Hematopoietic multipotent progenitor cell treated with erythropoietin and hydrocortisone succinate and interleukin-3 and kit ligand, for 8 days (in vitro differentiated cells): ENCODE measurements at regions not wholly inside any gene's neighbourhood (a gene's known extent, or its start where the extent isn't known, plus 50 kb on each side); places are given as distances from the start of the nearest gene placed in this dataset.
"Not testable (repeated sequence)": the region's sequence is repeated elsewhere in the genome, so short reads cannot be mapped to it uniquely, and the experiment has no call there.

Experiments
- DNase-seq: peaks from one replicate; pipeline ENCODE4 v3.0.0-alpha.2; 2015

GRCh38 chr5:27158171-27158570 lies 119.8 kb upstream of the CDH9 start:
- DNase-seq = no peak

- no peak for DNase-seq
These were observed 106.1 kb upstream of the CDH9 start for GRCh38 chr5:27144456-27144855.

GRCh38 chr5:27140831-27141230 lies 102.4 kb upstream of the CDH9 start:
- DNase-seq = no peak

GRCh38 chr5:27130587-27130986 lies 92.2 kb upstream of the CDH9 start:
- no peak for DNase-seq

- no peak for DNase-seq
These were observed 91.5 kb upstream of the CDH9 start for GRCh38 chr5:27129926-27130325.

GRCh38 chr5:27125856-27126255 lies 87.5 kb upstream of the CDH9 start:
- DNase-seq = no peak

- DNase-seq = peak; percentile 32
These were observed 86.2 kb upstream of the CDH9 start for GRCh38 chr5:27124590-27124989.

GRCh38 chr5:27119736-27120321 lies 81.4 kb upstream of the CDH9 start:
- DNase-seq = not testable (repeated sequence)

GRCh38 chr5:27103486-27103885 lies 65.1 kb upstream of the CDH9 start:
- no peak for DNase-seq

GRCh38 chr5:27095761-27096160 lies 57.4 kb upstream of the CDH9 start:
- DNase-seq = not testable (repeated sequence)

GRCh38 chr5:27093279-27093678 lies 54.9 kb upstream of the CDH9 start:
- DNase-seq = no peak

- no peak for DNase-seq
These were observed 53.5 kb upstream of the CDH9 start for GRCh38 chr5:27091858-27092257.

GRCh38 chr5:27088822-27089221 lies 50.4 kb upstream of the CDH9 start:
- DNase-seq = not testable (repeated sequence)
